H9 (cell line): ENCODE measurements at regions not wholly inside any gene's neighbourhood (a gene's known extent, or its start where the extent isn't known, plus 50 kb on each side); places are given as distances from the start of the nearest gene placed in this dataset.

Experiments used
- DNase-seq: peaks from one replicate; pipeline ENCODE4 v3.0.0-alpha.2; 2017
- H2AFZ ChIP-seq: one replicate; pipeline ENCODE4 v1.6.1; 2013; ENCODE audit warnings: mild to moderate bottlenecking, low read length, control low read depth, moderate library complexity
- H2AK5ac ChIP-seq: 2 replicates; pipeline ENCODE4 v1.6.1; 2013; ENCODE audit warnings: low read length, control low read depth, mixed read lengths; ENCODE audit not compliant: insufficient read length
- H2BK120ac ChIP-seq: one replicate; pipeline ENCODE4 v1.6.1; 2013; ENCODE audit warnings: low read depth, mild to moderate bottlenecking, low read length, control low read depth, inconsistent platforms; ENCODE audit not compliant: poor library complexity, severe bottlenecking
- H2BK12ac ChIP-seq: 2 replicates; pipeline ENCODE4 v1.6.1; 2013; ENCODE audit warnings: low read length, control low read depth, mixed read lengths, low read depth; ENCODE audit not compliant: insufficient read length
- H2BK15ac ChIP-seq: 2 replicates; pipeline ENCODE4 v1.6.1; 2013; ENCODE audit warnings: low read depth, low read length, control low read depth
- H2BK20ac ChIP-seq: one replicate; pipeline ENCODE4 v1.6.1; 2013; ENCODE audit warnings: low read depth, mild to moderate bottlenecking, low read length, control low read depth, inconsistent platforms; ENCODE audit not compliant: poor library complexity, severe bottlenecking
- H2BK5ac ChIP-seq: 2 replicates; pipeline ENCODE4 v1.6.1; 2013; ENCODE audit warnings: low read length, control low read depth, mixed read lengths; ENCODE audit not compliant: insufficient read length
- H3K14ac ChIP-seq: 2 replicates; pipeline ENCODE4 v1.6.1; 2013; ENCODE audit warnings: low read length, control low read depth; ENCODE audit not compliant: insufficient read depth
- H3K18ac ChIP-seq: 2 replicates; pipeline ENCODE4 v1.6.1; 2013; ENCODE audit warnings: low read depth, mild to moderate bottlenecking, mixed read lengths, low read length, control low read depth; ENCODE audit not compliant: insufficient read length
- H3K23ac ChIP-seq: 2 replicates; pipeline ENCODE4 v1.6.1; 2013; ENCODE audit warnings: low read length, control low read depth, mixed read lengths, low read depth; ENCODE audit not compliant: insufficient read length
- H3K23me2 ChIP-seq: 2 replicates; pipeline ENCODE4 v1.6.1; 2013; ENCODE audit warnings: low read depth, mild to moderate bottlenecking, mixed read lengths, low read length, control low read depth; ENCODE audit not compliant: insufficient read length, poor library complexity, severe bottlenecking
- H3K27ac ChIP-seq: 2 replicates; pipeline ENCODE4 v1.5.1; 2013; ENCODE audit warnings: low read length, control low read depth, mixed read lengths, low read depth; ENCODE audit not compliant: insufficient read length
- H3K27me3 ChIP-seq: 2 replicates; pipeline ENCODE4 v1.6.1; 2013; ENCODE audit warnings: low read length, control low read depth, inconsistent platforms; ENCODE audit not compliant: insufficient read depth
- H3K4ac ChIP-seq: 2 replicates; pipeline ENCODE4 v1.6.1; 2013; ENCODE audit warnings: low read depth, mild to moderate bottlenecking, control low read depth, inconsistent platforms, low read length, moderate library complexity
- H3K4me1 ChIP-seq: 2 replicates; pipeline ENCODE4 v1.6.1; 2013; ENCODE audit warnings: low read length, control low read depth, inconsistent platforms; ENCODE audit not compliant: insufficient read depth
- H3K4me2 ChIP-seq: 2 replicates; pipeline ENCODE4 v1.6.1; 2013; ENCODE audit warnings: low read length, control low read depth, mixed read lengths; ENCODE audit not compliant: insufficient read length, insufficient read depth
- H3K56ac ChIP-seq: 2 replicates; pipeline ENCODE4 v1.6.1; 2013; ENCODE audit warnings: low read depth, mild to moderate bottlenecking, mixed read lengths, low read length, control low read depth; ENCODE audit not compliant: insufficient read length
- H3K79me1 ChIP-seq: 2 replicates; pipeline ENCODE4 v1.6.1; 2013; ENCODE audit warnings: low read depth, mild to moderate bottlenecking, moderate library complexity, low read length, control low read depth, inconsistent platforms; ENCODE audit not compliant: insufficient read depth, poor library complexity, severe bottlenecking
- H3K79me2 ChIP-seq: 2 replicates; pipeline ENCODE4 v1.6.1; 2013; ENCODE audit warnings: low read length, control low read depth, inconsistent platforms; ENCODE audit not compliant: insufficient read depth
- H3K9ac ChIP-seq: 2 replicates; pipeline ENCODE4 v1.6.1; 2013; ENCODE audit warnings: low read length, control low read depth, mixed read lengths; ENCODE audit not compliant: insufficient read length; ENCODE audit errors: extremely low read depth
- H3K9me3 ChIP-seq: one replicate; pipeline ENCODE4 v1.6.1; 2013; ENCODE audit warnings: low read depth, low read length, inconsistent platforms; ENCODE audit not compliant: control insufficient read depth
- H3T11ph ChIP-seq: one replicate; pipeline ENCODE4 v1.6.1; 2013; ENCODE audit warnings: mild to moderate bottlenecking, low read length, control low read depth, inconsistent platforms
- H4K20me1 ChIP-seq: one replicate; pipeline ENCODE4 v1.6.1; 2013; ENCODE audit not compliant: control insufficient read depth, insufficient read length, insufficient read depth
- H4K5ac ChIP-seq: 2 replicates; pipeline ENCODE4 v1.6.1; 2013; ENCODE audit warnings: low read depth, mild to moderate bottlenecking, mixed read lengths, low read length, control low read depth; ENCODE audit not compliant: insufficient read length
- H4K8ac ChIP-seq: replicated peaks from 2 replicates; pipeline ENCODE4 v1.6.1; 2013; ENCODE audit warnings: low read length, control low read depth, mixed read lengths, low read depth; ENCODE audit not compliant: insufficient read length
- H4K91ac ChIP-seq: 2 replicates; pipeline ENCODE4 v1.6.1; 2013; ENCODE audit warnings: low read depth, mild to moderate bottlenecking, moderate library complexity, mixed read lengths, low read length, control low read depth; ENCODE audit not compliant: insufficient read length
- H3K27ac Mint-ChIP-seq, 3 experiments: 2 replicates in 2 of 3; 3 replicates in 1 of 3; pipeline ENCODE4 v1.8.0; 2020 to 2021; ENCODE audit warnings: mixed read lengths in 3 of 3, mild to moderate bottlenecking in 1 of 3, moderate library complexity in 1 of 3
- H3K27me3 Mint-ChIP-seq: 2 replicates; pipeline ENCODE4 v1.8.0; 2021; ENCODE audit warnings: low read depth, mild to moderate bottlenecking, moderate library complexity, mixed read lengths
- H3K36me3 Mint-ChIP-seq, 3 experiments: 2 replicates in 2 of 3; 3 replicates in 1 of 3; pipeline ENCODE4 v1.8.0; 2020 to 2021; ENCODE audit warnings: low read depth in 3 of 3, mixed read lengths in 3 of 3; ENCODE audit not compliant: insufficient read depth in 1 of 3
- H3K4me1 Mint-ChIP-seq, 2 experiments: 2 replicates each; pipeline ENCODE4 v1.8.0; 2020; ENCODE audit warnings: mixed read lengths in 2 of 2
- H3K4me3 Mint-ChIP-seq, 2 experiments: 2 replicates in 1 of 2; 3 replicates in 1 of 2; pipeline ENCODE4 v1.8.0; 2020 to 2021; ENCODE audit warnings: mild to moderate bottlenecking in 2 of 2, mixed read lengths in 2 of 2, moderate library complexity in 1 of 2
- H3K9me3 Mint-ChIP-seq, 2 experiments: 2 replicates in 1 of 2; 3 replicates in 1 of 2; pipeline ENCODE4 v1.8.0; 2020; ENCODE audit warnings: mild to moderate bottlenecking in 2 of 2, mixed read lengths in 2 of 2, moderate library complexity in 1 of 2
- CTCF ChIP-seq: fragments of 200-600 bp; sonication (generic); conservative IDR thresholded peaks from 3 replicates; pipeline ENCODE4 v1.8.0; 2021; ENCODE audit warnings: antibody characterized with exemption, mild to moderate bottlenecking
- WGBS: extraction: QIAGEN DNeasy Blood & Tissue Kit; methylation state at CpG from one replicate; pipeline ENCODE4 v1.1.7; 2013; ENCODE audit warnings: missing lambda C conversion rate, low lambda C conversion rate, mixed read lengths; ENCODE audit not compliant: insufficient read length; ENCODE audit errors: extremely low coverage; 5-methylcytosine and 5-hydroxymethylcytosine counted together

- no peak overlapping the region for H3K18ac ChIP-seq
- H3K23ac ChIP-seq = no peak overlapping the region
- H2BK120ac ChIP-seq = no peak overlapping the region
- H3K79me1 ChIP-seq = no peaks in the 10 kb centered on the region
- WGBS = no CpG with 5 or more reads among the region's 2 CpGs
- TF ChIP-seq CTCF = no peak
- no peaks in the 10 kb centered on the region for H3K9me3 ChIP-seq
- H4K5ac ChIP-seq = no peak overlapping the region
- no peak overlapping the region for H2BK15ac ChIP-seq
- no peak overlapping the region for H3K4ac ChIP-seq
- no peak overlapping the region for H4K8ac ChIP-seq
- no peak overlapping the region for H2AK5ac ChIP-seq
- Mint-ChIP-seq H3K27me3 (no peaks in the 10 kb centered on the region; the same call in 1 of the 2 replicates), H3K27ac (no peak overlapping the region), H3K4me1 (no peaks in the 10 kb centered on the region), H3K4me3 (no peak overlapping the region), H3K9me3 (no peaks in the 10 kb centered on the region), H3K36me3 (no peaks in the 10 kb centered on the region)
- no peak overlapping the region for H3K14ac ChIP-seq
- H4K91ac ChIP-seq = no peak overlapping the region
- no peaks in the 10 kb centered on the region for H3K27me3 ChIP-seq
- H3T11ph ChIP-seq = no peak overlapping the region
- no peak overlapping the region for H2AFZ ChIP-seq
- H3K23me2 ChIP-seq = no peaks in the 10 kb centered on the region
- no peak for DNase-seq
- no peak overlapping the region for H3K4me2 ChIP-seq
- no peaks in the 10 kb centered on the region for H3K4me1 ChIP-seq
- no peaks in the 10 kb centered on the region for H3K79me2 ChIP-seq
- no peak overlapping the region for H3K9ac ChIP-seq
- no peak overlapping the region for H3K27ac ChIP-seq
- H2BK12ac ChIP-seq = no peak overlapping the region
- no peak overlapping the region for H2BK20ac ChIP-seq
- H4K20me1 ChIP-seq = no peaks in the 10 kb centered on the region
- H3K56ac ChIP-seq = no peak overlapping the region
- H2BK5ac ChIP-seq = no peak overlapping the region
Measured at GRCh38 chr2:70374616-70375015, 72.7 kb upstream of the FAM136A start.
